A673 (cell line): ENCODE measurements at regions not wholly inside any gene's neighbourhood (a gene's known extent, or its start where the extent isn't known, plus 50 kb on each side); places are given as distances from the start of the nearest gene placed in this dataset.

Experiments
- BruUV-seq: library from RNA; stranded (reverse); fragments of 400-500 nt; replicated peaks from 2 replicates; lab custom pipeline; 2021; lab: Mats Ljungman, UMichigan
- CTCF ChIA-PET: fragments of 300-600 bp; sonication (Branson Sonifier 250); formaldehyde crosslinking; loops from one replicate; lab custom pipeline; 2022; ENCODE audit warnings: antibody characterized with exemption; lab: Charles Lee
- POLR2A ChIA-PET: fragments of 300-600 bp; sonication (Branson Sonifier 250); formaldehyde crosslinking; loops from one replicate; lab custom pipeline; 2022; ENCODE audit warnings: antibody characterized with exemption; ENCODE audit not compliant: low non-redundant PET; lab: Charles Lee
- DNase-seq: peaks from one replicate; pipeline ENCODE4 v3.0.0-alpha.2; 2015; ENCODE audit warnings: low spot score
- H3K27ac ChIP-seq: fragments of 200-600 bp; sonication (generic); 2 replicates; pipeline ENCODE4 v1.5.1; 2016; ENCODE audit warnings: mixed run types, low read depth, mild to moderate bottlenecking, mixed read lengths, antibody characterized with exemption, low read length; ENCODE audit not compliant: poor library complexity, severe bottlenecking
- H3K27me3 ChIP-seq: fragments of 200-600 bp; sonication (generic); replicated peaks from 2 replicates; pipeline ENCODE4 v1.6.1; 2017; ENCODE audit warnings: mixed run types, low read depth, mild to moderate bottlenecking, mixed read lengths, antibody characterized with exemption, low read length; ENCODE audit not compliant: insufficient read depth, poor library complexity
- H3K36me3 ChIP-seq: fragments of 200-600 bp; sonication (generic); 2 replicates; pipeline ENCODE4 v1.6.1; 2016; ENCODE audit warnings: mixed run types, mild to moderate bottlenecking, mixed read lengths, antibody characterized with exemption, low read length; ENCODE audit not compliant: insufficient read depth, poor library complexity, severe bottlenecking
- H3K4me1 ChIP-seq: fragments of 200-600 bp; sonication (generic); 2 replicates; pipeline ENCODE4 v1.6.1; 2017; ENCODE audit warnings: mixed run types, mild to moderate bottlenecking, mixed read lengths, antibody characterized with exemption, low read length; ENCODE audit not compliant: insufficient read depth, poor library complexity, severe bottlenecking
- H3K4me3 ChIP-seq: fragments of 200-600 bp; sonication (generic); 2 replicates; pipeline ENCODE4 v1.5.1; 2016; ENCODE audit warnings: low read depth, mixed run types, mild to moderate bottlenecking, mixed read lengths, low read length; ENCODE audit not compliant: poor library complexity, severe bottlenecking
- H3K9me3 ChIP-seq: fragments of 200-600 bp; sonication (generic); 2 replicates; pipeline ENCODE4 v1.6.1; 2016; ENCODE audit warnings: mixed run types, low read depth, mild to moderate bottlenecking, mixed read lengths, antibody characterized with exemption, low read length; ENCODE audit not compliant: poor library complexity, severe bottlenecking
- CTCF ChIP-seq: fragments of 300-800, 200-600 bp; sonication (generic); conservative IDR thresholded peaks from 2 replicates; pipeline ENCODE4 v1.5.1; 2017; ENCODE audit warnings: low read depth, mild to moderate bottlenecking, antibody characterized with exemption, low read length, moderate library complexity, mixed read lengths
- EZH2 ChIP-seq: fragments of 200-600 bp; sonication (generic); IDR thresholded peaks from 2 replicates; pipeline ENCODE4 v1.6.1; 2017; ENCODE audit warnings: borderline replicate concordance, low read depth, mild to moderate bottlenecking, mixed read lengths, antibody characterized with exemption, low read length; ENCODE audit not compliant: poor library complexity, severe bottlenecking
- intact Hi-C: fragments of 100-400 bp; cut with micrococcal nuclease; formaldehyde crosslinking; loops from one replicate; pipeline ENCODE4 v1.10.0; 2022; ENCODE audit not compliant: unreplicated experiment

GRCh38 chr15:35702946-35703495 lies 157.1 kb upstream of the DPH6 start:
- H3K4me3 ChIP-seq, result no peak overlapping the region
- no peaks in the 10 kb centered on the region for H3K36me3 ChIP-seq
- no peak for TF ChIP-seq EZH2
- no peak for TF ChIP-seq CTCF
- no peak for DNase-seq
- no TSS peak for BruUV-seq
- peaks cover 8% of the 10 kb centered on the region for H3K4me1 ChIP-seq
- no peaks in the 10 kb centered on the region for H3K9me3 ChIP-seq
- CTCF ChIA-PET, result no interaction called here
- POLR2A ChIA-PET, result no interaction called here
- no peak overlapping the region for H3K27ac ChIP-seq
- H3K27me3 ChIP-seq, result no peaks in the 10 kb centered on the region
- intact Hi-C loops, result no loop called here

GRCh38 chr15:35705030-35705883 lies 159.3 kb upstream of the DPH6 start:
- intact Hi-C loops, result no loop called here

GRCh38 chr15:35705884-35706585 lies 160.1 kb upstream of the DPH6 start:
- Histone ChIP-seq H3K27me3 (no peaks in the 10 kb centered on the region), H3K27ac (no peak overlapping the region), H3K4me3 (no peak overlapping the region), H3K4me1 (peaks cover 11% of the 10 kb centered on the region), H3K9me3 (no peaks in the 10 kb centered on the region), H3K36me3 (no peaks in the 10 kb centered on the region)
- intact Hi-C loops, result no loop called here
- TF ChIP-seq EZH2 (no peak), CTCF (no peak)
- ChIA-PET CTCF (no interaction called here), POLR2A (no interaction called here)
- BruUV-seq, result no TSS peak
- DNase-seq, result no peak

More at GRCh38 chr15:35705030-35705883, 159.3 kb upstream of the DPH6 start:
- CTCF ChIA-PET, result no interaction called here
- H3K4me1 ChIP-seq, result peaks cover 8% of the 10 kb centered on the region
- H3K9me3 ChIP-seq, result no peaks in the 10 kb centered on the region
- H3K27me3 ChIP-seq, result no peaks in the 10 kb centered on the region
- no TSS peak for BruUV-seq
- no peak for DNase-seq
- no peak overlapping the region for H3K4me3 ChIP-seq
- TF ChIP-seq EZH2, result no peak
- TF ChIP-seq CTCF, result no peak
- POLR2A ChIA-PET, result no interaction called here
- H3K36me3 ChIP-seq, result no peaks in the 10 kb centered on the region
- no peak overlapping the region for H3K27ac ChIP-seq
